Osteocyte (in vitro differentiated cells): ENCODE measurements at regions not wholly inside any gene's neighbourhood (a gene's known extent, or its start where the extent isn't known, plus 50 kb on each side); places are given as distances from the start of the nearest gene placed in this dataset.

Source experiments
- DNase-seq: peaks from one replicate; pipeline ENCODE4 v3.0.0; 2021; ENCODE audit warnings: mixed read lengths; ENCODE audit not compliant: unreplicated experiment; ENCODE audit errors: extremely low spot score
- H3K27ac Mint-ChIP-seq: one replicate; pipeline ENCODE4 v1.8.0; 2021; ENCODE audit warnings: mild to moderate bottlenecking, mixed read lengths; ENCODE audit not compliant: unreplicated experiment
- H3K27me3 Mint-ChIP-seq: one replicate; pipeline ENCODE4 v1.8.0; 2021; ENCODE audit warnings: mixed read lengths; ENCODE audit not compliant: unreplicated experiment
- H3K36me3 Mint-ChIP-seq: one replicate; pipeline ENCODE4 v1.8.0; 2021; ENCODE audit warnings: mixed read lengths; ENCODE audit not compliant: unreplicated experiment
- H3K4me1 Mint-ChIP-seq: one replicate; pipeline ENCODE4 v1.8.0; 2021; ENCODE audit warnings: mixed read lengths; ENCODE audit not compliant: unreplicated experiment
- H3K4me3 Mint-ChIP-seq: one replicate; pipeline ENCODE4 v1.8.0; 2021; ENCODE audit warnings: mild to moderate bottlenecking, moderate library complexity, mixed read lengths; ENCODE audit not compliant: unreplicated experiment
- H3K9me3 Mint-ChIP-seq: one replicate; pipeline ENCODE4 v1.8.0; 2021; ENCODE audit warnings: mixed read lengths; ENCODE audit not compliant: unreplicated experiment
- CTCF ChIP-seq: fragments of 200-600 bp; sonication (generic); IDR thresholded peaks from 2 replicates; pipeline ENCODE4 v1.5.0; 2021; ENCODE audit warnings: antibody characterized with exemption, mild to moderate bottlenecking, moderate library complexity

GRCh38 chr15:53462651-53463050, 296.8 kb downstream of the WDR72 start:
- Mint-ChIP-seq H3K4me3 (no peak overlapping the region), H3K4me1 (no peaks in the 10 kb centered on the region), H3K27ac (no peak overlapping the region), H3K27me3 (no peaks in the 10 kb centered on the region), H3K9me3 (no peaks in the 10 kb centered on the region), H3K36me3 (no peaks in the 10 kb centered on the region)
- DNase-seq = no peak
- TF ChIP-seq CTCF = no peak

GRCh38 chr15:53461677-53462076, 297.8 kb downstream of the WDR72 start:
- Mint-ChIP-seq H3K36me3 (no peaks in the 10 kb centered on the region), H3K27me3 (no peaks in the 10 kb centered on the region), H3K4me1 (no peaks in the 10 kb centered on the region), H3K9me3 (no peaks in the 10 kb centered on the region), H3K27ac (no peak overlapping the region), H3K4me3 (no peak overlapping the region)
- DNase-seq = no peak
- TF ChIP-seq CTCF = no peak

GRCh38 chr15:53458736-53459135, 300.7 kb downstream of the WDR72 start:
- H3K4me3 Mint-ChIP-seq = no peak overlapping the region
- no peaks in the 10 kb centered on the region for H3K27me3 Mint-ChIP-seq
- no peak overlapping the region for H3K27ac Mint-ChIP-seq
- no peak for TF ChIP-seq CTCF
- DNase-seq = no peak
- no peaks in the 10 kb centered on the region for H3K9me3 Mint-ChIP-seq
- no peaks in the 10 kb centered on the region for H3K4me1 Mint-ChIP-seq
- no peaks in the 10 kb centered on the region for H3K36me3 Mint-ChIP-seq

- H3K4me1 Mint-ChIP-seq = no peaks in the 10 kb centered on the region
These were observed 302.0 kb downstream of the WDR72 start for GRCh38 chr15:53457479-53457878.

More at GRCh38 chr15:53457479-53457878, 302.0 kb downstream of the WDR72 start:
- Mint-ChIP-seq H3K27ac (no peak overlapping the region), H3K36me3 (no peaks in the 10 kb centered on the region), H3K27me3 (no peaks in the 10 kb centered on the region), H3K4me3 (no peak overlapping the region), H3K9me3 (no peaks in the 10 kb centered on the region)
- no peak for DNase-seq
- no peak for TF ChIP-seq CTCF
